GM18909 (cell line): ENCODE measurements at regions not wholly inside any gene's neighbourhood (a gene's known extent, or its start where the extent isn't known, plus 50 kb on each side); places are given as distances from the start of the nearest gene placed in this dataset.

ENCODE experiments used
- ATAC-seq: cut with Tn5 transposase; IDR thresholded peaks from one replicate; pipeline ENCODE4 v1.9.1; 2021; ENCODE audit warnings: mild to moderate bottlenecking; ENCODE audit not compliant: unreplicated experiment, poor library complexity

GRCh38 chr15:38898236-38898635, 333.6 kb upstream of the RASGRP1 start:
- ATAC-seq: no peak

- no peak for ATAC-seq
These were observed 334.7 kb upstream of the RASGRP1 start for GRCh38 chr15:38899300-38899699.

- no peak for ATAC-seq
These were observed 339.7 kb upstream of the RASGRP1 start for GRCh38 chr15:38904298-38904697.

GRCh38 chr15:38905632-38906031, 341.0 kb upstream of the RASGRP1 start:
- no peak for ATAC-seq

- ATAC-seq: no peak
These were observed 356.4 kb upstream of the RASGRP1 start for GRCh38 chr15:38920966-38921365.

GRCh38 chr15:38921471-38921870, 356.9 kb upstream of the RASGRP1 start:
- ATAC-seq: no peak

GRCh38 chr15:38928431-38928830, 363.8 kb upstream of the RASGRP1 start:
- no peak for ATAC-seq

GRCh38 chr15:38930851-38931572, 366.4 kb upstream of the RASGRP1 start:
- ATAC-seq: no peak

GRCh38 chr15:38941399-38941953, 376.9 kb upstream of the RASGRP1 start:
- no peak for ATAC-seq

- no peak for ATAC-seq
These were observed 379.9 kb upstream of the RASGRP1 start for GRCh38 chr15:38944536-38944935.

GRCh38 chr15:38945551-38946298, 381.1 kb upstream of the RASGRP1 start:
- ATAC-seq: no peak

- ATAC-seq: no peak
These were observed 389.5 kb upstream of the RASGRP1 start for GRCh38 chr15:38954090-38954489.

- no peak for ATAC-seq
These were observed 396.8 kb upstream of the RASGRP1 start for GRCh38 chr15:38961456-38961855.

GRCh38 chr15:38961931-38962330, 397.3 kb upstream of the RASGRP1 start:
- ATAC-seq: no peak

- no peak for ATAC-seq
These were observed 408.2 kb upstream of the RASGRP1 start for GRCh38 chr15:38972831-38973230.

GRCh38 chr15:38975282-38975990, 410.8 kb upstream of the RASGRP1 start:
- ATAC-seq: no peak

- ATAC-seq: no peak
These were observed 426.5 kb upstream of the RASGRP1 start for GRCh38 chr15:38991126-38991525.

- ATAC-seq: no peak
These were observed 427.1 kb upstream of the RASGRP1 start for GRCh38 chr15:38991701-38992100.

- ATAC-seq: no peak
These were observed 427.9 kb upstream of the RASGRP1 start for GRCh38 chr15:38992506-38992905.

- no peak for ATAC-seq
These were observed 428.3 kb upstream of the RASGRP1 start for GRCh38 chr15:38992930-38993329.

- ATAC-seq: no peak
These were observed 429.7 kb upstream of the RASGRP1 start for GRCh38 chr15:38994310-38994709.
